ENCODE measurements at regions not wholly inside any gene's neighbourhood (a gene's known extent, or its start where the extent isn't known, plus 50 kb on each side); places are given as distances from the start of the nearest gene placed in this dataset.

GRCh38 chr2:65681503-65681902 lies 249.1 kb upstream of the SPRED2 start (continued):
- TF ChIP-seq NANOG (IDR thresholded peaks at IDR 0.05; ENCODE audit: insufficient read depth, low read depth, low read length, poor library complexity, severe bottlenecking) (no peak), YY1 (IDR thresholded peaks at IDR 0.05; ENCODE audit: low read depth, low read length) (no peak), RNF2 (IDR thresholded peaks at IDR 0.05; ENCODE audit: borderline replicate concordance, low read depth, low read length, missing control alignments, poor library complexity, severe bottlenecking) (no peak), KDM5A (IDR thresholded peaks at IDR 0.05; ENCODE audit: low read length) (no peak), CBX8 (IDR thresholded peaks at IDR 0.05; ENCODE audit: borderline replicate concordance, low read depth, low read length) (no peak)
